HG02938 (cell line): ENCODE measurements at regions not wholly inside any gene's neighbourhood (a gene's known extent, or its start where the extent isn't known, plus 50 kb on each side); places are given as distances from the start of the nearest gene placed in this dataset.

Source experiments
- ATAC-seq: cut with Tn5 transposase; IDR thresholded peaks from one replicate; pipeline ENCODE4 v1.9.1; 2021; ENCODE audit warnings: mild to moderate bottlenecking, moderate library complexity; ENCODE audit not compliant: unreplicated experiment

- no peak for ATAC-seq
These were observed 91.4 kb downstream of the EDN1 start for GRCh38 chr6:12381587-12381986.

- peak; percentile 93 for ATAC-seq
These were observed 93.3 kb downstream of the EDN1 start for GRCh38 chr6:12383448-12383847.

- no peak for ATAC-seq
These were observed 94.3 kb downstream of the EDN1 start for GRCh38 chr6:12384357-12384912.

- no peak for ATAC-seq
These were observed 95.2 kb downstream of the EDN1 start for GRCh38 chr6:12385316-12385715.

- ATAC-seq = no peak
These were observed 96.7 kb downstream of the EDN1 start for GRCh38 chr6:12386816-12387215.

- no peak for ATAC-seq
These were observed 101.3 kb downstream of the EDN1 start for GRCh38 chr6:12391472-12391871.

GRCh38 chr6:12392490-12392889, 102.3 kb downstream of the EDN1 start:
- ATAC-seq = no peak

GRCh38 chr6:12393100-12393499, 102.9 kb downstream of the EDN1 start:
- no peak for ATAC-seq

- ATAC-seq = no peak
These were observed 104.0 kb downstream of the EDN1 start for GRCh38 chr6:12394170-12394569.

- ATAC-seq = no peak
These were observed 105.7 kb downstream of the EDN1 start for GRCh38 chr6:12395898-12396297.

- no peak for ATAC-seq
These were observed 111.0 kb downstream of the EDN1 start for GRCh38 chr6:12401200-12401599.

- ATAC-seq = no peak
These were observed 113.2 kb downstream of the EDN1 start for GRCh38 chr6:12403201-12403826.

GRCh38 chr6:12403947-12404647, 113.9 kb downstream of the EDN1 start:
- ATAC-seq = no peak

- no peak for ATAC-seq
These were observed 114.5 kb downstream of the EDN1 start for GRCh38 chr6:12404651-12405050.

- no peak for ATAC-seq
These were observed 118.6 kb downstream of the EDN1 start for GRCh38 chr6:12408752-12409151.

GRCh38 chr6:12410946-12411345, 120.8 kb downstream of the EDN1 start:
- ATAC-seq = no peak

- ATAC-seq = no peak
These were observed 124.0 kb downstream of the EDN1 start for GRCh38 chr6:12414096-12414675.

GRCh38 chr6:12415980-12416598, 125.9 kb downstream of the EDN1 start:
- ATAC-seq = no peak

GRCh38 chr6:12417191-12417590, 127.0 kb downstream of the EDN1 start:
- no peak for ATAC-seq

GRCh38 chr6:12418946-12419345, 128.8 kb downstream of the EDN1 start:
- ATAC-seq = no peak

GRCh38 chr6:12419631-12420272, 129.6 kb downstream of the EDN1 start:
- no peak for ATAC-seq
